ENCODE measurements at regions not wholly inside any gene's neighbourhood (a gene's known extent, or its start where the extent isn't known, plus 50 kb on each side); places are given as distances from the start of the nearest gene placed in this dataset.

DNA sequence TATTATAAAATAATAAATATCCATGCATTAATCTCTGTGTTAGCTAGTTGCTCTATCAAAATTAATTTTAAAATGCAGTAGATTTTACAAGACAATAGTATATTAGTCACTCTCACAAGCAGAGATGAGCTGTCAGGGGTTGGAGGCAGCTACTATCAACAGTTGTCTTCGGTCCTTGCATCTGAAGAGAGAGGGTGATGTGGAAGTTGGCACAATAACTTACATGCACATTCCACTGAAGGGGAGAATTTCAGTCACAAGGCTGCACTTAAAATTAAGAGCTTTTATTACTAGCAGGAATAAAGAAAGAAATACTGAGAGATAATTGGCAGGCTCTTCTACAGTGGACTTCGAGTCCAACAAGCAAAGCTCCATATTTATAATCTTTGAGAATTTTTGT is 166.9 kb upstream of the DCN start:
- no CpG with 5 or more reads among the region's 2 CpGs for WGBS (ENCODE audit: insufficient coverage)
- no peak overlapping the region for H2AFZ ChIP-seq (ENCODE audit: insufficient read depth, low read depth, low read length, poor library complexity, severe bottlenecking)

More for the DNA sequence above, 166.9 kb upstream of the DCN start:
- ChIA-PET CTCF (interaction anchor here (1.0 kb wide), 1 partner anchor 12 kb away, joined by 3 read pairs; no protein-coding TSS in a partner anchor), POLR2A (no interaction called here)
- no peaks in the 10 kb centered on the region for H3K9me3 Mint-ChIP-seq (ENCODE audit: insufficient read depth)
- intact Hi-C loops (cut with micrococcal nuclease): no loop called here
- TF ChIP-seq EZH2 (IDR thresholded peaks at IDR 0.05; ENCODE audit: borderline replicate concordance, insufficient read depth, low read depth, low read length, poor library complexity, severe bottlenecking) (no peak), CTCF (IDR thresholded peaks at IDR 0.05) (no peak)
- Histone ChIP-seq H3K9ac (ENCODE audit: low read length) (no peak overlapping the region), H3K9me3 (ENCODE audit: control extremely low read depth in 1 of 3, control insufficient read depth in 2 of 3, insufficient read depth in 1 of 3, low read length in 2 of 3) (no peaks in the 10 kb centered on the region), H3K27me3 (replicated peaks in 1 of 4; ENCODE audit: control extremely low read depth in 1 of 4, control insufficient read depth in 3 of 4, insufficient read depth in 4 of 4, low read length in 3 of 4) (peaks cover 0 to 3% (median 0%) of the 10 kb centered on the region in 4 experiments), H3K36me3 (replicated peaks in 1 of 2; ENCODE audit: control extremely low read depth in 1 of 2, control insufficient read depth in 1 of 2, extremely low read depth in 1 of 2, insufficient read depth in 2 of 2, low read length in 1 of 2) (no peaks in the 10 kb centered on the region), H3K4me3 (ENCODE audit: control extremely low read depth in 1 of 5, extremely low read depth in 1 of 5, insufficient read depth in 1 of 5, low read depth in 2 of 5, low read length in 4 of 5) (no peak overlapping the region), H3K27ac (ENCODE audit: low read length in 2 of 2) (no peak overlapping the region), H3K4me2 (replicated peaks; ENCODE audit: low read depth, low read length, poor library complexity, severe bottlenecking) (no peak overlapping the region), H3K79me2 (ENCODE audit: control insufficient read depth, insufficient read depth, low read length) (no peaks in the 10 kb centered on the region), H3K4me1 (ENCODE audit: control insufficient read depth in 2 of 2, insufficient read depth in 2 of 2, low read length in 2 of 2) (no peaks in the 10 kb centered on the region), H4K20me1 (ENCODE audit: control insufficient read depth, insufficient read depth, low read length, poor library complexity, severe bottlenecking) (no peaks in the 10 kb centered on the region)
- no peak overlapping the region for H3K27ac Mint-ChIP-seq
- no peak overlapping the region for H3K4me3 Mint-ChIP-seq
- DNase-seq (no peak), ATAC-seq (ENCODE audit: low read depth) (no peak)
- peaks cover 16% of the 10 kb centered on the region for H3K27me3 Mint-ChIP-seq
- no peaks in the 10 kb centered on the region for H3K4me1 Mint-ChIP-seq
